Activated CD8-positive, alpha-beta memory T cell treated with anti-CD3 and anti-CD28 coated beads, Interleukin-2, amount 50 U/mL, for 24 hours (primary cell): ENCODE measurements at regions not wholly inside any gene's neighbourhood (a gene's known extent, or its start where the extent isn't known, plus 50 kb on each side); places are given as distances from the start of the nearest gene placed in this dataset.
"Not testable (repeated sequence)": the region's sequence is repeated elsewhere in the genome, so short reads cannot be mapped to it uniquely, and the experiment has no call there.

Experiments
- DNase-seq: peaks from one replicate; pipeline ENCODE4 v3.0.0-alpha.2; 2020; ENCODE audit errors: extremely low read depth

DNA sequence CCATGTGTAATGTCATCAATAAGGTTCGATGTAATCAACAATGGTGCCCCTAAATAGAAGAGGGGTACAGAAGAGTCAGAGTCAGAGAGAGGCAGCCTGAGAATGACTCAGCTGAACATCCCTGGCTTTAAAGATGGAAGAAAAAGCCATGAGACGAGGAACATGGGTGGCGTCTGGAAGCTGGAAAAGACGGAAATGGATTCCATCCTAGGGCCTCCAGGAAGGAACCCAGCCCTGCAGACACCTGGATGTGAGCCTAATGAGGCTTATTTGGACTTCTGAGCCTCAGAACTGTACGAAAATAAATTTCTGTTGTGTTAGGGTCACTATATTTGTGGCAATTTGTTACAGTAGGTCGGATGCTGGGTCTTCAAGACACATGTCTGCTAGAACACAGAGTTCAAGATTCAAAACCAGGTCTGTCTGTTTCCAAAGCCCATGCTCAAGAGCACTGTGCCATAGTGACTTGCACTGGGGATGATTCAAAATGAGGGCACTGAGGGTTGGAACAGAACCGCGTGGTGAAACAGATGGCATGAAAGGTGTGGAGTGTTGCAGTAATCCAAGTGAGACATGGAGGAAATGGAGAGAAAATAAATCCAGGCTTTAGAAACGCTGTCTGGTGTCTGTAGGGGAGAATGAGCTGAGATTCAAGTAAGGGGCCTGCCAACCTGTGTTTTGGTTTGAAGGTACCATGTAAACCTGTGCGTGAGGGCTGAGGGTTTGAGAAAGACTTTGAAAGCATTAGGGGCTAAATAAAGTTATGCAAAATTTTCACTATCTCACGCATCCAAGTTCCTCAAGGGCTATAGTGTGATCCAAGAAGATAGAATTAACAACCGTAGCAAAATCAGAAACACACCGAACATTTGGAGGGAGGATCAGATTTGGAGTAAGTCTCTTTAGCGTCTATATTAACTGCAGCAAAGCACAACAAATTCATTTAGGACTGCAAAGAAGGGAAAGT is 849.1 kb upstream of the AUTS2 start:
- DNase-seq: no peak

DNA sequence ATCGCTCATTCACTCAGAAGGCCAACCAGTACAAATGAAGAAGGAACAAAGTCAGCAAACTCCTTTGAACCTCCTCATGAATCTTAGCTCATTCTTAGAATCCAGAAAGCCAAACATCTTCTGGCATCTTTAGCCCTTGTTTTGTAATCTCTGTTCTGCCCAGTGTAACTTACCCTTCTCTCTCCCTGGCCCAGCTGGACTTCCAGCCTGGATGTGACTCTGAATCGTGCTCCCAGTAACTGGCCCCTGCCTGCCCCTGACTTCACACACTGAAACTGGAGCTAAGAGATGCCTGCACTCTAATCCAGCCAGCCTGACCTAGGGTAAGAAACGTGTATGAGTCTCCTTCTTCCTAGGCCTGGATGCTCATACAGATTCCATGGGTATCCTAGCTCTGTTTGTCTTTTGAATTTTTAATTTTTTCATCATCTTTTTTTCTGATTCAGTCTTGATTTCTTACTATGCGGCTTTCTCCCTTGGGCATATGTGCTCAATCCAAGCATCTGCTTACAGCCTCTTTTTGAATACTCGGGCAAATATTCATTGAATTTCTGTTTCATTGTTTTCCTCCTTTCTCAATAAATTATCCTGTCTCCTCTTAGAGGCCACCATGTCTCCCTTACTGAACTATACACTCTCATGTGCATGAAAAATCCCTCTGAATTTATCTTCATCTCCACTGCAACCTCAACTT is 845.6 kb upstream of the AUTS2 start:
- no peak for DNase-seq

DNA sequence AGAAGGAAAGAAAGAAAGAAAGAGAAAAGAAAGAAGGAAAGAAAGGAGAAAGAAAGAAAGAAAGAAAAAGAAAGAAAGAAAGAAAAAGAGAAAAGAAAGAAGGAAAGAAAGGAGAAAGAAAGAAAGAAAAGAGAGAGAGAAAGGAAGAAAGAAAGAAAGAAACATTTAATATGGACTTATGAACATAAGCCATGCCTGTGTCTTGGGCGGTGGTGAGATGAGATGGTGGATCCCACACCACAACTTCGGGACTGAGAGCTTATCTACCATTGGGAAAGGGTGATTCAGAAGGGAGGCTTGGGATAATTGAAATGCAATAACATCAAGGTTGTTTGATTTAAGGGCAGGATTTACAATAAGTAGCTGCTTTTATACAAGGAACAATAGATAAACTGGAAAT is 843.9 kb upstream of the AUTS2 start:
- DNase-seq: no peak

GRCh38 chr7:68756986-68757495 is 841.2 kb upstream of the AUTS2 start:
- DNase-seq: no peak

DNA sequence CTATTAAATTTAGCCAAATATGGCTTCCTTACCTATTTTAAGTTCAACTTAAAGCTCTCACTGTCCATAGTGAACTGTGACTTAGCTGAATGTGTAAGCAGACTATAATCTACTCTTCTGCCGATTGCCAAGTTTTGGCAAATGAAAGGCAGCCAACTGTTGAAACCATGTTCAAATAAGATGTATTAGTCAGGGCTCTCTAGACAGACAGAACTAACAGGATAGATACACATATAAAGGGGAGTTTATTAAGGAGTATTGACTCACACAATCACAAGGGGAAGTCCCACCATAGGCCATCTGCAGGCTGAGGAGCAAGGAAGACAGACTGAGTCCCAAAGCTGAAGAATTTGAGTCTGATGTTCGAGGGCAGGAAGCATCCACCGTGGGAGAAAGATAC is 837.7 kb upstream of the AUTS2 start:
- no peak for DNase-seq

GRCh38 chr7:68767462-68767861 is 830.8 kb upstream of the AUTS2 start:
- no peak for DNase-seq

DNA sequence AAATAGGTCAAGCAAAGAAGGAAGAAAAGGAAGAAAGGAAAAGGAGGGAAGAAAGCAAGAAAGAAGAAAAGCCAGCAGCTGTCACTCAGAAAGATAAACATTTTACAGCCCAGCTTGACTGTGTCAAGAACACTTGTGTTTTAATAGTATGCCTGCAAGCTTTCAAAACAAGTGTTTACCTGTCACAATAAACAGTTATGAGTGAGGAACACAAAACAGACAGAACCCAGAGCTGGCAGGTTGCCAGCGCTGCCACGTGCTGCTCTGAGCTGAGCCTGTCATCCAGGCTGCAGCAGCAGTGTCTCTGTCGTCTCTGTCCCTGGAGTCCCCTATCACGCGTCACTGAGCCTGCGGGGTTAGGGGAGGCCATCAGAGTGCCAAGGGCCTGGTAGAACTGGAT is 827.6 kb upstream of the AUTS2 start:
- no peak for DNase-seq

DNA sequence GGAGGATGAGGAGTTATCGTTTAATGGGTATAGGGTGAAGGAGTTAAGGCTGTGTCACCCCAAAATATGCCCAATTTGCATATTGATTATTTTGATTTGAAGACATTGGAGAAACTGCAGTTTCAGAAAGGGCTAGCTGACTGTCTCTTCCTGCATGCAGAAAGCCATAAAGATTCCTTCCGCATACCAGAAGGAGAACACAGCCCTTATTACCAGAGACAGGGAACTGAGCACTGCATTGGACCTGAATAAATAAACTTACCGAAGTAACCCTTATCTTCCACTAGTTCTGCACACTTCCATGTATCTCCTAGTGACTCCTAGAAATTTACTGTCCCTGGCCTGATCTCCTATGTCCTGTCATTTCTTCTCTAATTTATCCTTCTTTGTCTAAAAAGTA is 821.9 kb upstream of the AUTS2 start:
- no peak for DNase-seq

GRCh38 chr7:68783684-68784083 is 814.6 kb upstream of the AUTS2 start:
- no peak for DNase-seq

DNA sequence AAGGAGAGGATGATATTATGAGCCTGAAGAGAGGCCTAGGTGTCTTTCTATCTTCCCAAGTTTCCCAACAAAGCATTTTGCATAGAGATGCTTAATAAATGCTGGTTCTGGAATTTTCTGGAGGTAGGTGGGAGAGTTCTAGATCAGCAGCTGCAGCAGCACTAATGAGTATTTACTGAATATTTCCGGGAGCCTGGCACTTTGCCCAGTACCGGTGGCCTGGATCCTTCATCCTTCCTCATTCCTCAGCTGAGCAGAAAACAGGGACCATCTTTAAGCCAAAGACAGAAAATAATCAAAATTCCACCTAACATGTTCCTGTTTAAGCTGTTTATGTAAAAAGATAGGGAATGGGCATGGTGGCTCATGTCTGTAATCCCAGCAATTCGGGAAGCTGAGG is 813.2 kb upstream of the AUTS2 start:
- DNase-seq: no peak

GRCh38 chr7:68787566-68787965 is 810.7 kb upstream of the AUTS2 start:
- no peak for DNase-seq

- not testable (repeated sequence) for DNase-seq
These were observed 809.7 kb upstream of the AUTS2 start for GRCh38 chr7:68788529-68788928.

DNA sequence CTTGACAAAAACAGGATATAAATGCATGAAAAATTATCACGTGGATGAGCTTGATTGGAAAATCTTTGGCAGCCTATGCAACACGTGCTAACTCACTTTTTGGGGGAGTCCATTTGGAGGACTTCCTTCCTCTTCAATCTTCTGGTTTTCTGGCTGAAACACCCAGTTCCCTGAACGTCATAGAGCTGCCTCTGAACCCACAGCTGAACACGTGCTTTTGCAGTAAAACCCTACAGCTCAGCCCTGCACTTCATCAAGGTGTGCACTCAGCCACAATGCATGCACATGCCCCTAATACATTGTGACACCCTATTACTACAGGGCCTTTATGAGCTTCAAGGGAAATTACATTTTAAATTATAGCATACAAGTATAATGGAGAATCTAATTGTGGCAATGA is 808.7 kb upstream of the AUTS2 start:
- DNase-seq: no peak

DNA sequence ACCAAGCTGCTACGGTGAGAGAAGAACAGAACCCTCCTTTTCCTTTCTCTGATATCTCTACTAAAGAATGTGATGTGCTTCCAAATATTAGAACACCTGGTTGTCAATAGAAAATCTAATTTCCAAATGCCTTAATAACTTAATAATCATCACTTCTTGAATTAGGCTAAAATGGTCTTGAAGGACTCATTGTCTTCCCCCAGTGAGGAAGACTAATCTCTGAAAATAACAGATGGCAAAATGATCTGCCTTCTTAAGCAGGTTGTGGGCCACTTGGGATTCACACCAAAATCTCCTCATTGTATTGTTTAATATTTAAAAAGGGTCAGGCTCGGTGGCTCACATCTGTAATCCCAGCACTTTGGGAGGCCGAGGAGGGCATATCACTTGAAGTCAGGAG is 805.9 kb upstream of the AUTS2 start:
- no peak for DNase-seq

GRCh38 chr7:68793513-68793912 is 804.8 kb upstream of the AUTS2 start:
- no peak for DNase-seq

- no peak for DNase-seq
These were observed 798.0 kb upstream of the AUTS2 start for GRCh38 chr7:68800316-68800715.

GRCh38 chr7:68805159-68805558 is 793.1 kb upstream of the AUTS2 start:
- no peak for DNase-seq

DNA sequence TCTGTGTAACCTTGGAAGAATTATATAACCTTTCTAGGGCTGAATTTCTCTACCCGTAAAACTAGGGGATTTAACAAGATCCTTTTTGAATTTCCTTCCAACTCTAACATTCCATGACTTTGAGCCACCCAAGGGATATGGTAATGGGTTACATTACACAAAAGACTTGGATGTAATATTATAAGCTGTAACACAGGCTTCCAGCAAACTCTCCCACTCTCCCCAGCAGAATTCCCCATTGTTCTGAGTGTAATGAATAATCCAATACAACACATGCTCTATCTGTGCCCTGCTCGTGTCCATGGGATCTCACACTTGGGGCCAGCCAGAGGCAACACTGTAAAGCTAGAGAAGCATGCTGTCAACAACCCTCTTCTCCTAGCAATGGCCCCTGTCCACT is 790.6 kb upstream of the AUTS2 start:
- no peak for DNase-seq

DNA sequence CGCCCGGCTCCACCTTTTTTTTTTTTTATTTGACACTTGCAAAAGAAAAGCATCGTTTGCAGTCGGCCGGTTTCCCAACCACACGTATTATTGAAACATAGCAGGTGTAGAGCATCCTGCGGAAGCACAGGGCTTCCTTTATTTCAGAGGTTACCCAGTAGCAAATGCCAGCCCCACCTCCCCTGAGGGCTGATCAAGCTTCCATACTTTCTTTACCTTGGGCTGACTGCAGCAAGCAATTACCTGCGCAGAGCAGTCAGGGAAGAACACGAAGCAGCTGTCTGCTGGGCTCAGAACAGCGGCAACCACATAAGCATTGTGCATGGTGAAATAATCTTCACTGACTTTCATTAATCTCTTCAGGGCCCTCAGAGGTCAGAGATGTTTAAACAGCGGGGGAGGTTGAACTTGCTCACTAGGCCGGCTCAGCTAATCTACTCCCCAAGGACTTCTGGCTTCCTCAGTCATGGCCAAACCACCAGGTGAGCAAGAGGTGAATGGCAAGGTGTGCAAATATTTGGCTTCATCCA is 784.7 kb upstream of the AUTS2 start:
- DNase-seq: no peak

DNA sequence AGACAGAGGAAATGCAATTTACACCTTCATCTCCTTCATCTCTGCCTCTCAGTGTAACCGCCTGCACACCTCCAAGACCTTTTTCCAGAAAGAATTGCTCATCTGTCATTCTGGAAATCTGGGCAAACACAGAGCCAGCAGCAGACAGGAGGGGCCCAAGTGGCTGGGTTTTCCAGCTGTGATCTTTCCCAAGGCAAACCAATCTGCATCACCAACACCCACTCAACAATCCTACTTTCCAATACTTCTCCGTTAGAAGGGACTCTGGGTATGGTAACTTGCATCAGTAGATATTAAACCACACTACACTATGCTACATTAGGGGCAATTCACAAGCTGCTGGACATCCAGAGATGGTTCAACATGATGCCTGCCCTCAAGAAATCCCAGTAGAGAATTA is 781.8 kb upstream of the AUTS2 start:
- no peak for DNase-seq

- no peak for DNase-seq
These were observed 778.0 kb upstream of the AUTS2 start for GRCh38 chr7:68820321-68820720.

DNA sequence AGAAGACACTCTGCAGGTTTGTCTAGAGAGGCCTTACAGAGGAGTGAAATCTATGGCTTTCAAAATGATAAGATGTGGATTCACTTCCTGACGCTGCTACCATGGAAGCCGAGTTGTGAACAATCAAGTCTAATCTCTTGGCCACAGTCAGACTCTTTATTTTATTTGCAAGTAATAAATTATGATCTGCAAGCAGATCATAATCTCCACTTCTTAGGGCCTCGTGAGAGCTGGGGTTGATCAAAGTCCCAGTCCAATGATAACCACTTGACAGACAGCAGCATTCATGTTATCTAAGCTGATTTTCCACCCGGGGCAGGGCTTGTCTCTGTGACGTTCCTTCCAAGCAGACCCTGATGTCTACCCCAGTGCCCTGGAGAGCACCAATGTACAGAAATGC is 776.4 kb upstream of the AUTS2 start:
- DNase-seq: no peak
